ENCODE measurements at regions not wholly inside any gene's neighbourhood (a gene's known extent, or its start where the extent isn't known, plus 50 kb on each side); places are given as distances from the start of the nearest gene placed in this dataset.
"Not testable (repeated sequence)": the region's sequence is repeated elsewhere in the genome, so short reads cannot be mapped to it uniquely, and the experiment has no call there.

- TF ChIP-seq POLR2A, CTCF (IDR thresholded peaks at IDR 0.05): not testable (repeated sequence)
Observed at GRCh38 chr11:134937193-134937592, 525.2 kb upstream of the B3GAT1 start.

Measured in lower leg skin (tissue), 3 donors.